ENCODE measurements at regions not wholly inside any gene's neighbourhood (a gene's known extent, or its start where the extent isn't known, plus 50 kb on each side); places are given as distances from the start of the nearest gene placed in this dataset.

DNA sequence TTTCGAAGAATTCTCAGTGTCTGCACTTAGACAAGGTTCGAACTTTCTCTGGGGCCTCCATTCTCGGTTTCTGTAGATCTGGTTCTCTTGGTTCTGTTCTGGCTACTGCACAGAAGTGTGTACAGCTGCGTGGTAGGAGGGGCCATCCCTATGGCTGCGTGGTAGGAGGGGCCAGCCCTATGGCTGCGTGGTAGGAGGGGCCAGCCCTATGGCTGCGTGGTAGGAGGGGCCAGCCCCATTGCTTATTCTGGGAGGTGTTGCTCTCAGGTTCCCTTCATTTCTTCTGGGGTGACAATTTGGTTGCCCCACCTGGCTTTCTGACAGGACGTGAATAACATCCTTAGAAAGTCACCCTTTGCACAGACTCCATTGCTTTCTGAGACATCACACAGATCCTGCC lies 65.2 kb upstream of the CHST15 start:
- TF ChIP-seq, protein P1, sequence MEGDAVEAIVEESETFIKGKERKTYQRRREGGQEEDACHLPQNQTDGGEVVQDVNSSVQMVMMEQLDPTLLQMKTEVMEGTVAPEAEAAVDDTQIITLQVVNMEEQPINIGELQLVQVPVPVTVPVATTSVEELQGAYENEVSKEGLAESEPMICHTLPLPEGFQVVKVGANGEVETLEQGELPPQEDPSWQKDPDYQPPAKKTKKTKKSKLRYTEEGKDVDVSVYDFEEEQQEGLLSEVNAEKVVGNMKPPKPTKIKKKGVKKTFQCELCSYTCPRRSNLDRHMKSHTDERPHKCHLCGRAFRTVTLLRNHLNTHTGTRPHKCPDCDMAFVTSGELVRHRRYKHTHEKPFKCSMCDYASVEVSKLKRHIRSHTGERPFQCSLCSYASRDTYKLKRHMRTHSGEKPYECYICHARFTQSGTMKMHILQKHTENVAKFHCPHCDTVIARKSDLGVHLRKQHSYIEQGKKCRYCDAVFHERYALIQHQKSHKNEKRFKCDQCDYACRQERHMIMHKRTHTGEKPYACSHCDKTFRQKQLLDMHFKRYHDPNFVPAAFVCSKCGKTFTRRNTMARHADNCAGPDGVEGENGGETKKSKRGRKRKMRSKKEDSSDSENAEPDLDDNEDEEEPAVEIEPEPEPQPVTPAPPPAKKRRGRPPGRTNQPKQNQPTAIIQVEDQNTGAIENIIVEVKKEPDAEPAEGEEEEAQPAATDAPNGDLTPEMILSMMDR (IDR thresholded peaks at IDR 0.05; ENCODE audit: poor library complexity) = no peak
- no peak for TF ChIP-seq EZH2 (IDR thresholded peaks at IDR 0.05; ENCODE audit: borderline replicate concordance)
